IPS-15b (cell line): ENCODE measurements at regions not wholly inside any gene's neighbourhood (a gene's known extent, or its start where the extent isn't known, plus 50 kb on each side); places are given as distances from the start of the nearest gene placed in this dataset.
"Not testable (repeated sequence)": the region's sequence is repeated elsewhere in the genome, so short reads cannot be mapped to it uniquely, and the experiment has no call there.

ENCODE experiments used
- H3K27me3 ChIP-seq: one replicate; pipeline ENCODE4 v1.6.1; 2013; ENCODE audit warnings: low read length; ENCODE audit not compliant: control insufficient read depth, insufficient read depth
- H3K36me3 ChIP-seq: one replicate; pipeline ENCODE4 v1.6.1; 2013; ENCODE audit warnings: low read length; ENCODE audit not compliant: control insufficient read depth, insufficient read depth
- H3K4me1 ChIP-seq: one replicate; pipeline ENCODE4 v1.6.1; 2013; ENCODE audit warnings: mild to moderate bottlenecking, low read length; ENCODE audit not compliant: control insufficient read depth, insufficient read depth
- H3K4me3 ChIP-seq: one replicate; pipeline ENCODE4 v1.5.1; 2013; ENCODE audit warnings: low read depth, low read length
- H3K9ac ChIP-seq: one replicate; pipeline ENCODE4 v1.6.1; 2013; ENCODE audit warnings: low read depth, mild to moderate bottlenecking, low read length
- H3K9me3 ChIP-seq: one replicate; pipeline ENCODE4 v1.6.1; 2013; ENCODE audit warnings: mild to moderate bottlenecking, low read length; ENCODE audit not compliant: control insufficient read depth, insufficient read depth

DNA sequence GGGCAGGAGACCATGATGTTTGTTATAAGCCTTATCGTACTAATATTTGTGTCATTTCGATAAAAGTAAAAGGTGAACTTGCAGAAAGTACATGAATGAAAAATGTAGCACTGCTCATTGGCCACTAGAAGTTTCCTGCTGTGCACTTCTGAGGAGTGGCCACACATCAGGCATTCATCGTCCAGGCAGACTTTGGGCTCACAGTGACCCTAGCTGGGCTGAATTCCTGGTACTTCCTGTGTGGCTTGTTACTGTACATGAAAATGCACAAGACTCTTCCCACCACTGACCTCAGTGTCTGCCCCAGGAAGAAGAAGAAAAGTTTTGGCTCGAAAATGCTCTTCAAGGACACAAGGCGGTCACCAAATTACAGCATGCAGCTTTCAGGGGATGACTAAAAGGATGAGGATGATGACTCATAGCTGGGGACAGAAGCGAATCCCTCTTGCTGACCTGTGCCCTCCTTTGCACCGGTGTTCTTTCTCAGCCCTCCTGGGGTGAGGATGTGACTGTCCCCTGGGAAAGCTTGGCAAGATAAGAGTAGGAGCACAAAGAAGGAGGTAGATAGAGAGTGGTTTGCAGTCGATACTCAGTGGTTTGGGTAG, 252.4 kb upstream of the KAZN start:
- Histone ChIP-seq H3K4me3 (no peak overlapping the region), H3K36me3 (no peaks in the 10 kb centered on the region), H3K4me1 (no peaks in the 10 kb centered on the region), H3K9me3 (no peaks in the 10 kb centered on the region), H3K9ac (no peak overlapping the region), H3K27me3 (no peaks in the 10 kb centered on the region)

DNA sequence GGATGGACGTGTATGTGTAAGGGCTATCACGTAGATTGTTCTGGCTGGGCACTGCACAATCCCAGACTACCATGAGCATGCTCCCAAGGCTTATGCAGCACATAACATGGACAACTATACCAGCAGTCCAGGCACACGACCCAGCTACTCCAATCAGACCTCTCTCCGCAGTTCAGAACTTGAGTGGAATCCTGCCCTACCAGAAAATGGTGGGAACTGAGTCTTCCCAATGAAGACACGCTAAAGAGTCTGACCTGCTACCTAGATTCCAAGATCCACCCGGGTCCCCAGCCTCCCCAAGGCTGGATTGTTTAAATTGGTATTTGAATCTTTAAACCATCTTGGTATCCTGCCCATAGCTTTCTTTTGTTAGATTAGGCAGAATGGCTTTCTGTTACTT, 251.3 kb upstream of the KAZN start:
- no peak overlapping the region for H3K9ac ChIP-seq
- H3K36me3 ChIP-seq: no peaks in the 10 kb centered on the region
- H3K27me3 ChIP-seq: no peaks in the 10 kb centered on the region
- no peaks in the 10 kb centered on the region for H3K9me3 ChIP-seq
- no peak overlapping the region for H3K4me3 ChIP-seq
- H3K4me1 ChIP-seq: no peaks in the 10 kb centered on the region

DNA sequence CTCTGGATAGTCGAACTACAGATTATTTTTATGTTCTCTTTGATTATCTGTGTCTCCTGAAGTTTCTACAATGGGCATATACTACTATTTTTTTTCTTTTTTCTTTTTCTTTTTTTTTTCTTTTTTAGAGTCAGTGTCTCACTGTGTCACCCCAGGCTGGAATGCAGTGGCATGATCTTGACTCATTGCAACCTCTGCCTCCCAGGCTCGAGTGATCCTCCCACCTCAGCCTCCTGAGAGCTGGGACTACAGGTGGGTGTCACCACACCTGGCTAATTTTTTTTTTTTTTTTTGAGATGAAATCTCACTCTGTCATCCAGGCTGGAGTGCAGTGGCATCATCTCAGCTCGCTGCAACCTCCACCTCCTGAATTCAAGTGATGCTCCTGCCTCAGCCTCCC, 250.7 kb upstream of the KAZN start:
- no peak overlapping the region for H3K9ac ChIP-seq
- no peaks in the 10 kb centered on the region for H3K9me3 ChIP-seq
- no peaks in the 10 kb centered on the region for H3K4me1 ChIP-seq
- H3K4me3 ChIP-seq: no peak overlapping the region
- no peaks in the 10 kb centered on the region for H3K27me3 ChIP-seq
- H3K36me3 ChIP-seq: no peaks in the 10 kb centered on the region

DNA sequence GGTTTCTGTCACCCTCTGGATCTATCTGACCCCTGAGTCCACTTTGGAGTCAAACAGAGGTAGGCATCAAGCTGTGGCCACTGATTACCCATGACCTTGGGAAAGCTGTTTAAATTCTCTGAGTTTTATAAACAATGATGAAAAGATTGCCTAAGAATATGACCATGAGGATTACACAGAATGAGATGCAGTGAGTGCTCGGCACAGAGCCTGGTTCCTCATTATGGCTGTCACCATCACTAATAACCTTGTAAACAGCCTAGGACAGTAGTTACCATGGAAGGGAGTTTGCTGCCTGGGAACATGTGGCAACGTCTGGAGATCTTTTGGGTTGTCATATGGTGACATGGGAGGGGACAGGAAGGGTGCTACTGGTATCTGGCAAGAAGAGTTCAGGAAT, 248.3 kb upstream of the KAZN start:
- no peaks in the 10 kb centered on the region for H3K4me1 ChIP-seq
- H3K27me3 ChIP-seq: no peaks in the 10 kb centered on the region
- H3K9ac ChIP-seq: no peak overlapping the region
- no peaks in the 10 kb centered on the region for H3K9me3 ChIP-seq
- H3K4me3 ChIP-seq: no peak overlapping the region
- H3K36me3 ChIP-seq: no peaks in the 10 kb centered on the region

DNA sequence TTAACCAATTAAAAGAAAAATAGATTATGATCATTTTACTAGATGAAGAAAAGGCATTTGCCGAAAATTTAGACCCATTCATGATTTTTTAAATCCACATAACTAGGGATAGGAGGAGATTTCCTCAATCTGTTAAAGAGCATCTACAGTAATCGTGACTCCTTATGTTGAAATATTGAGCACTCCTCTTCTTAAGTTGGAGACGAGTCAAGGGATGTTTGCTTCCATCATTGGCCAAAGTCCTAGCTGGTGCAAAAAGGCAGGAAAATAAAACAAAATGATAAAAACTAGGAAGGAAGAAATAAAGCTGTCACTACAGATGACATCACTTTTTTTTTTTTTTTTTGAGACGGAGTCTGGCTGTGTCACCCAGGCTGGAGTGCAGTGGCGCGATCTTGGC, 245.6 kb upstream of the KAZN start:
- Histone ChIP-seq H3K9me3 (no peaks in the 10 kb centered on the region), H3K9ac (no peak overlapping the region), H3K27me3 (no peaks in the 10 kb centered on the region), H3K4me1 (no peaks in the 10 kb centered on the region), H3K36me3 (no peaks in the 10 kb centered on the region), H3K4me3 (no peak overlapping the region)

GRCh38 chr1:14361005-14361404, 237.5 kb upstream of the KAZN start:
- H3K36me3 ChIP-seq, H3K9ac ChIP-seq, H3K4me3 ChIP-seq, H3K27me3 ChIP-seq, H3K4me1 ChIP-seq, H3K9me3 ChIP-seq: not testable (repeated sequence)

DNA sequence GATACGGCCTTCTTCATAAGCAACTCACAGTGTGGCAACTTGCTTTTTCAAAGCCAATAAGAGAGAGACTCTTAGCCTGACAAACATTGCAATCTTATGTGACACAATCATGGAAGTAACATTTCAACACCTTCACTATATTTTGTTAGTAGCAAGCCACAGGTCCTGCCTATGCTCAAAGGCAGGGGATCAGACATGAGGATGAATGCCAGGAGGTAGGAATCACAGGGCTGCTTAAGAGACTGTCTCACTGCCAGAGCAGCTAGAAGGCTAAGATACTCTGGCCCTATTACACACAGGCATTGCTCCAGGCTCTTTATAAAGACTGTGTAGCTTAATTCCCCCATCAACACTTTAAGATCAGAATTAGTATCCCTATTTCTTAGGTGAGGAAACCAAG, 236.2 kb upstream of the KAZN start:
- no peak overlapping the region for H3K9ac ChIP-seq
- no peaks in the 10 kb centered on the region for H3K27me3 ChIP-seq
- no peaks in the 10 kb centered on the region for H3K36me3 ChIP-seq
- peaks cover 5% of the 10 kb centered on the region for H3K4me1 ChIP-seq
- no peak overlapping the region for H3K4me3 ChIP-seq
- no peaks in the 10 kb centered on the region for H3K9me3 ChIP-seq

DNA sequence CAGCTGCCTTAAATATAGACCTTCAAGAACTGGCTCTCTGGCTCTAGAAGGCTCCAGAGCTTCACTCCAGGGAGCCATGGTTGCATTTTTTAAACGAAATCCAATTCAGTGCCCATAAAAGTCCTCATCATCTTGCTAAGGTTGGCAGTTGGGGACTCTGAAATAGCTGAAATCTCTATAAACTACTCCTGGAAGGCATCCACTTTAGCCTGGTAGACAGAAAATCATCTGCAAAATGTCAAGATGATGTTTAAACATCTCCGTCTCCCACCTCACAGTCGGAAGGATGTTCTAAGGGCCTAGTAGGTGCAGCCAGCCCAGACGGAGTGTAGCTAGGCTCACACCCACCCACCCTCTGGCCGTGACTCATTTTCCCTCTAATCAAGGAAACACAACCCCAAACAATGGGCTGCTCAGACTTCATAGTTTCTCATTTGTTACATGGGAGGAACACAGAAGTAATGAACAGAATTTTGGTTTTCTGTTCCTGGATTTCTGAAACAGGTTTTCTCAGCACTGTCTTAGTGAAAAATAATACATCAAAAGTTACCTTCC, 235.4 kb upstream of the KAZN start:
- peaks cover 5% of the 10 kb centered on the region for H3K4me1 ChIP-seq
- H3K36me3 ChIP-seq: no peaks in the 10 kb centered on the region
- H3K9ac ChIP-seq: no peak overlapping the region
- no peaks in the 10 kb centered on the region for H3K9me3 ChIP-seq
- no peaks in the 10 kb centered on the region for H3K27me3 ChIP-seq
- H3K4me3 ChIP-seq: no peak overlapping the region

DNA sequence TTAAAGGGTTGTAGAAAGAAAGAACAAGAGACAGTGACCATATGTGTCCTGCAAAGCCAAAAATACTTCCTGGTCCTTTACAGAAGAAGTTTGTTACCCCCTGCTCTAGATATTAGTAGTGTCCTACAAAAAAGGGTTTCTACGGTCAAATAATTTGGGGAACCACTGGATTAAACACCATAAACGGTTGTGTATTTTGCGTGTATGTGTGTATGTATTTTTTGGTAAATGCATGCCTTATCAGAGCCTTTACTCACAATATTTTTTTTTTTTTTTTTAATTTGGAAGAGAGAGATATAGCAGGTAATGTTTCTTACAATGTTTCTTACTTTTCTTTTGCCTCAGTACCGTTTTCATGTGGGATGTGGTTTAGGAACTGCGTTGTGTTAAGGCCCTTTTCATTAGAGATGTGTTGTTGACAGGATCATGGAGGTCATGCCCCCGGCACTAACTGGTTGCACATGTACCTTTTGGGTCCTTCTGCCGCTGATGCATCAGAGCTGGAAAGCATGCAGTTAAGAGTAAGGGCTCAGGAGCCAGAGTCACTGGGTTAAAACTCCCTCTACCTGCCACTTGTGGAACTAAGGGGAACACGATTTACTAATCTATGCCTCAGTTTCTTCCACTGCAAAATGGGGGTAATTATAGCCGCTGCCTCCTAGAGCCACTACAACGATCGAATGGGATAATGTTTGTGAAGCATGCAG, 234.6 kb upstream of the KAZN start:
- Histone ChIP-seq H3K9ac (no peak overlapping the region), H3K9me3 (no peaks in the 10 kb centered on the region), H3K36me3 (no peaks in the 10 kb centered on the region), H3K4me1 (peaks cover 5% of the 10 kb centered on the region), H3K27me3 (no peaks in the 10 kb centered on the region), H3K4me3 (no peak overlapping the region)

GRCh38 chr1:14365301-14365988, 233.0 kb upstream of the KAZN start:
- H3K36me3 ChIP-seq: no peaks in the 10 kb centered on the region

GRCh38 chr1:14366091-14367018, 232.1 kb upstream of the KAZN start:
- Histone ChIP-seq H3K9me3 (no peaks in the 10 kb centered on the region), H3K4me1 (peaks cover 18% of the 10 kb centered on the region), H3K9ac (no peak overlapping the region), H3K4me3 (no peak overlapping the region), H3K36me3 (no peaks in the 10 kb centered on the region), H3K27me3 (no peaks in the 10 kb centered on the region)

More at GRCh38 chr1:14365301-14365988, 233.0 kb upstream of the KAZN start:
- Histone ChIP-seq H3K4me1 (peaks cover 18% of the 10 kb centered on the region), H3K9ac (no peak overlapping the region), H3K4me3 (no peak overlapping the region), H3K27me3 (no peaks in the 10 kb centered on the region), H3K9me3 (no peaks in the 10 kb centered on the region)
